ENCODE measurements at regions not wholly inside any gene's neighbourhood (a gene's known extent, or its start where the extent isn't known, plus 50 kb on each side); places are given as distances from the start of the nearest gene placed in this dataset.

GRCh38 chr4:159674241-159674640, 571.4 kb downstream of the RAPGEF2 start:
- WGBS, 2 donors: 88 to 92% methylated on average over 8 of the region's 8 CpGs
- intact Hi-C loops (cut with DNase I): no loop called here
- Histone ChIP-seq H3K4me1 (no peaks in the 10 kb centered on the region), H3K27me3 (no peaks in the 10 kb centered on the region), H3K27ac (no peak overlapping the region), H3K9me3 (no peaks in the 10 kb centered on the region), H3K4me3 (no peak overlapping the region), H3K36me3 (no peaks in the 10 kb centered on the region)
- ATAC-seq (no peak), DNase-seq (no peak)
- TF ChIP-seq CTCF (IDR thresholded peaks at IDR 0.05): no peak

- no peak for TF ChIP-seq CTCF (IDR thresholded peaks at IDR 0.05)
- H3K4me3 ChIP-seq: no peak overlapping the region
- no peak for DNase-seq
- whole genome bisulfite sequencing, 2 donors: 40% methylated on average over 1 of the region's 1 CpG
- no peaks in the 10 kb centered on the region for H3K36me3 ChIP-seq
- intact Hi-C loops (cut with DNase I): no loop called here
- no peak overlapping the region for H3K27ac ChIP-seq
- no peaks in the 10 kb centered on the region for H3K9me3 ChIP-seq
- H3K27me3 ChIP-seq: no peaks in the 10 kb centered on the region
- H3K4me1 ChIP-seq: no peaks in the 10 kb centered on the region
- no peak for ATAC-seq
Measured at GRCh38 chr4:159677521-159677920, 574.6 kb downstream of the RAPGEF2 start.

GRCh38 chr4:159682996-159683395, 580.1 kb downstream of the RAPGEF2 start:
- ATAC-seq: no peak
- Histone ChIP-seq H3K4me1 (no peaks in the 10 kb centered on the region), H3K27me3 (no peaks in the 10 kb centered on the region), H3K36me3 (no peaks in the 10 kb centered on the region), H3K27ac (no peak overlapping the region), H3K4me3 (no peak overlapping the region), H3K9me3 (no peaks in the 10 kb centered on the region)
- DNase-seq: no peak
- no peak for TF ChIP-seq CTCF (IDR thresholded peaks at IDR 0.05)
- intact Hi-C loops (cut with DNase I): no loop called here
- 86 to 90% methylated on average over 4 of the region's 4 CpGs for WGBS, 2 donors

- no peaks in the 10 kb centered on the region for H3K4me1 ChIP-seq
- H3K36me3 ChIP-seq: no peaks in the 10 kb centered on the region
- no peak for ATAC-seq
- no peak for TF ChIP-seq CTCF (IDR thresholded peaks at IDR 0.05)
- no peaks in the 10 kb centered on the region for H3K27me3 ChIP-seq
- H3K4me3 ChIP-seq: no peak overlapping the region
- peaks cover 0 to 8% (median 0%) of the 10 kb centered on the region in 11 donors for H3K9me3 ChIP-seq
- 87 to 90% methylated on average over 1 of the region's 1 CpG for WGBS, 2 donors
- no peak for DNase-seq
- no peak overlapping the region for H3K27ac ChIP-seq
- intact Hi-C loops (cut with DNase I): no loop called here
Measured at GRCh38 chr4:159684061-159684460, 581.2 kb downstream of the RAPGEF2 start.
